Prostate gland (tissue), 2 donors: ENCODE measurements at regions not wholly inside any gene's neighbourhood (a gene's known extent, or its start where the extent isn't known, plus 50 kb on each side); places are given as distances from the start of the nearest gene placed in this dataset.

Experiments used
- POLR2AphosphoS5 ChIP-seq: sonication (generic); formaldehyde crosslinking; IDR thresholded peaks from one replicate; pipeline ENCODE4 v1.6.1; 2017; ENCODE audit warnings: antibody characterized with exemption
- TF ChIP-seq, protein P1 (sequence below), 4 experiments: fragments of 200-600 bp in 2 of 4; fragments of 450-650 bp in 2 of 4; sonication (generic) in 2 of 4; IDR thresholded peaks; 1 replicate in 3 of 4; 2 replicates in 1 of 4; pipeline ENCODE4 v1.5.1; 2016 to 2019; ENCODE audit warnings: antibody characterized with exemption in 4 of 4, mild to moderate bottlenecking in 2 of 4, moderate library complexity in 2 of 4

DNA sequence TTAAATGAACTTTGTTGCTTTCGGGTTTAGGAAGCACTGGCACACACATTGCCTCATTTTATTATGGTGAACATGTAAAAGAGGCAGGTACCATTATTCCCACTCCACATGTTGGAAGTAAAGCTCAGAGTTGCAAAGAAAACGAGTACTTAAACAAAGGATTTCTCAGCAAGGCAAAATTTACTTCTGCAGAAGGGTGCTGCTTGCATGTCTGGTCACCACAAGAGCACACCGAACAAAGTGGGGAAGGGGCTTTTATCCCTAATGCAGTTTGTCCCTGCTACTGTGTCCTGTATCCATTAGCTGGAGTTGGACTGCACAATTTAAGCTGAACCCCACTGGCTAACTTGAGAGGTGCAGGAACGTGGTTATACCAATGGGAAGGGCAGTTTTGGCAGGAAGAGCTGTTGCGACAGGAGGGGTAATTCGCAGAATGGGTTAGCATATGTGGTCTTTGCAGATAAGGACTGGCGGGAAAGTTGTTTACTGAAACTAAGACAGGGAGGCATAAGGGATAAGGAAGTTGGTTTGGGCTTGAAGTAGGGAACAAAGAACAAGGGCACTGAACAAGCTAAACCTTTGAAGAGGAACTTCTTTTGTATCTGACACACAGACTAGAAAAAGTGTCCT, 545.5 kb downstream of the UQCRFS1 start:
- TF ChIP-seq, protein P1, sequence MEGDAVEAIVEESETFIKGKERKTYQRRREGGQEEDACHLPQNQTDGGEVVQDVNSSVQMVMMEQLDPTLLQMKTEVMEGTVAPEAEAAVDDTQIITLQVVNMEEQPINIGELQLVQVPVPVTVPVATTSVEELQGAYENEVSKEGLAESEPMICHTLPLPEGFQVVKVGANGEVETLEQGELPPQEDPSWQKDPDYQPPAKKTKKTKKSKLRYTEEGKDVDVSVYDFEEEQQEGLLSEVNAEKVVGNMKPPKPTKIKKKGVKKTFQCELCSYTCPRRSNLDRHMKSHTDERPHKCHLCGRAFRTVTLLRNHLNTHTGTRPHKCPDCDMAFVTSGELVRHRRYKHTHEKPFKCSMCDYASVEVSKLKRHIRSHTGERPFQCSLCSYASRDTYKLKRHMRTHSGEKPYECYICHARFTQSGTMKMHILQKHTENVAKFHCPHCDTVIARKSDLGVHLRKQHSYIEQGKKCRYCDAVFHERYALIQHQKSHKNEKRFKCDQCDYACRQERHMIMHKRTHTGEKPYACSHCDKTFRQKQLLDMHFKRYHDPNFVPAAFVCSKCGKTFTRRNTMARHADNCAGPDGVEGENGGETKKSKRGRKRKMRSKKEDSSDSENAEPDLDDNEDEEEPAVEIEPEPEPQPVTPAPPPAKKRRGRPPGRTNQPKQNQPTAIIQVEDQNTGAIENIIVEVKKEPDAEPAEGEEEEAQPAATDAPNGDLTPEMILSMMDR (IDR thresholded peaks at IDR 0.05): no peak
- TF ChIP-seq POLR2AphosphoS5: no peak
